Bronchial epithelial cell (primary cell): ENCODE measurements at regions not wholly inside any gene's neighbourhood (a gene's known extent, or its start where the extent isn't known, plus 50 kb on each side); places are given as distances from the start of the nearest gene placed in this dataset.

ENCODE experiments used
- DNase-seq: peaks from one replicate; pipeline ENCODE4 v3.0.0-alpha.2; 2010; ENCODE audit warnings: low read depth
- FAIRE-seq: peaks from 2 replicates; lab custom pipeline; 2011; peaks lifted over from hg19 to GRCh38; lab: Jason Lieb, UNC
- H3K27me3 ChIP-seq: 2 replicates; pipeline ENCODE4 v1.5.1; 2011; ENCODE audit warnings: low read length; ENCODE audit not compliant: control insufficient read depth, insufficient read depth
- H3K36me3 ChIP-seq: 2 replicates; pipeline ENCODE4 v1.5.1; 2011; ENCODE audit warnings: low read length; ENCODE audit not compliant: control insufficient read depth, insufficient read depth
- H3K4me3 ChIP-seq: 2 replicates; pipeline ENCODE4 v1.5.1; 2011; ENCODE audit warnings: mild to moderate bottlenecking, low read depth, low read length, control low read depth
- TF ChIP-seq, protein P1 (sequence below): IDR thresholded peaks from 2 replicates; pipeline ENCODE4 v1.5.1; 2011; ENCODE audit warnings: mild to moderate bottlenecking, moderate library complexity, low read length, control low read depth, inconsistent platforms; ENCODE audit not compliant: insufficient read depth, severe bottlenecking

DNA sequence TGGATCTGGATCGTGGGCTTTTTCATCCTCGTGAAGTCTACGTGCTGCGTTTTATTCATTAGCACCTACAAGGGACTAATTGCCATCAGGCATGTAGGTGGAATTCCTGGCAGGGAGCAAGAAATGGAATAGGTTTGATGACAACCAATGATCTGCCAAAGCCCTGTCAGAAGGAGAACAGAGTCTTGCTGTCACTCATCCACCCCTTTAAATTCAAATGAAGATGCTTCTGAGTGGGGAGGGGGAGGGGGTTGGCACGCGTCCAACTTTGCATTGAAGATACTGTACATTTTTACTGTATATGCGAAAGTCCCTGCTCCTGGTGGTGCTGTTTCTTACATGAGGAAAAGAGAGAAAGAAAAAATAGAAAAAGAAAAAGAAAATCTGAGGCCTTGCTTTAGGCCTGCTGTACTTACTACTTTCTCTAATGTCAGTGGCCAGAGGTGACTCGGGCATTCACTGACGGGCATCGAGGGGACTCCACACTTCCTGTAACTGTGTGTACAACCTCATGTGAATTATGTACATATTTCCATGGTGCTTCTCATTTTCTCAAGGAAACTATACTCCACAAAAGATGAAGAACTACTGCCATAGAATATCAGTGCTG lies 569.1 kb downstream of the INHBA start:
- DNase-seq (no peak), FAIRE-seq (no peak)
- no peak overlapping the region for H3K4me3 ChIP-seq
- H3K27me3 ChIP-seq: no peaks in the 10 kb centered on the region
- TF ChIP-seq, protein P1, sequence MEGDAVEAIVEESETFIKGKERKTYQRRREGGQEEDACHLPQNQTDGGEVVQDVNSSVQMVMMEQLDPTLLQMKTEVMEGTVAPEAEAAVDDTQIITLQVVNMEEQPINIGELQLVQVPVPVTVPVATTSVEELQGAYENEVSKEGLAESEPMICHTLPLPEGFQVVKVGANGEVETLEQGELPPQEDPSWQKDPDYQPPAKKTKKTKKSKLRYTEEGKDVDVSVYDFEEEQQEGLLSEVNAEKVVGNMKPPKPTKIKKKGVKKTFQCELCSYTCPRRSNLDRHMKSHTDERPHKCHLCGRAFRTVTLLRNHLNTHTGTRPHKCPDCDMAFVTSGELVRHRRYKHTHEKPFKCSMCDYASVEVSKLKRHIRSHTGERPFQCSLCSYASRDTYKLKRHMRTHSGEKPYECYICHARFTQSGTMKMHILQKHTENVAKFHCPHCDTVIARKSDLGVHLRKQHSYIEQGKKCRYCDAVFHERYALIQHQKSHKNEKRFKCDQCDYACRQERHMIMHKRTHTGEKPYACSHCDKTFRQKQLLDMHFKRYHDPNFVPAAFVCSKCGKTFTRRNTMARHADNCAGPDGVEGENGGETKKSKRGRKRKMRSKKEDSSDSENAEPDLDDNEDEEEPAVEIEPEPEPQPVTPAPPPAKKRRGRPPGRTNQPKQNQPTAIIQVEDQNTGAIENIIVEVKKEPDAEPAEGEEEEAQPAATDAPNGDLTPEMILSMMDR: no peak
- no peaks in the 10 kb centered on the region for H3K36me3 ChIP-seq

DNA sequence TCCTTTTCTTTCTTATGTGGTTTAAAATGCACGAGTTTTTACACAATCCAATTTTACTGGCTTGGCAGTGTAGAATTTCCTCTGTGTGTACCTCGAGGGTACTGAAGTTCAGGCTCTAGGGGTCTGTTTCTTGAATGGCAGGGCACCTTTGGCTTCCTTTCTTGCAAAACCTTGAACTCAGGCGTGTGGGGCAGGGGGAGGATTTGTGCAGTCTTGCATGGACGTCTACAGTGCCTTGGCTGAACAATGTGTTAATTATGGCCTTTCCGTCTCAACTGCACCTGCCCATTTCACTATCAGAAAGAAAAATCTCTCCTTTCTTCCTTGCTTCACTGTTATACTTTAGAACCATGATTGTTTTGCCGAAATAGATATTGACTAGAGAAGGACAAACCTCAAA lies 570.9 kb downstream of the INHBA start:
- DNase-seq (no peak), FAIRE-seq (no peak)
- Histone ChIP-seq H3K36me3 (no peaks in the 10 kb centered on the region), H3K4me3 (no peak overlapping the region), H3K27me3 (no peaks in the 10 kb centered on the region)
- TF ChIP-seq, protein P1: no peak

DNA sequence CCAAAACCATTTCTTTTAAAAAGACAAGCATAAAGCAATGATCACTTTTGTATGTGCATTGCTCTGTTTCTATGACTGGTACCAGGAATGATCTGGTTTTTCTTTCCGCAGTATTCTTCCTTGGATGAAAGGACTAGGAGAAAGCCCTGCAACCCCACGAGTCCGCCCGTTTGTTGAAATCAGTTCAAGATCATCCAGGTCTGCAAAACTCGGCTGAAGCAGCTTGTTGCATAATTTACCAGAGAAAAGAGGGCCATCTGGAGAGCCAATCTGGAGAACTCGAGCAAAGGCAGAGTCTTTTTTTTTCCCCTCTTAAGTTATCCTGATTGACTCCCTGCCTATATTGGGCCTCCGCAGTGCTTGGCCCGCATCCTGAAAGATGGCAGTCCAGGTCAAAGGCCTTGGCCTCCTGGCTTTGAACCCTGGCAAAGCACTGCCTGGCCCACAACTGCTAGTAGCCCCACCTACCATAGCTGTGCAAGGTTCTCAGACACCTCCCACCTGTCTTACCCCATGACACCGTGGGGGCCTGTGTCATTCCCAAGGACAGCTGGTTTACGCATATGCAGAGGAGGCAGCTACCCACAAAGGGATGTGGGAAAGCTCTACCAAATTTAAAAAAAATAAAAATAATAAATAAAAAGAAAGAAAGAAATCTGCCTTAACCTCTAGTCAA lies 572.2 kb downstream of the INHBA start:
- DNase-seq (no peak), FAIRE-seq (no peak)
- Histone ChIP-seq H3K27me3 (no peaks in the 10 kb centered on the region), H3K4me3 (no peak overlapping the region), H3K36me3 (no peaks in the 10 kb centered on the region)
- TF ChIP-seq, protein P1: no peak

DNA sequence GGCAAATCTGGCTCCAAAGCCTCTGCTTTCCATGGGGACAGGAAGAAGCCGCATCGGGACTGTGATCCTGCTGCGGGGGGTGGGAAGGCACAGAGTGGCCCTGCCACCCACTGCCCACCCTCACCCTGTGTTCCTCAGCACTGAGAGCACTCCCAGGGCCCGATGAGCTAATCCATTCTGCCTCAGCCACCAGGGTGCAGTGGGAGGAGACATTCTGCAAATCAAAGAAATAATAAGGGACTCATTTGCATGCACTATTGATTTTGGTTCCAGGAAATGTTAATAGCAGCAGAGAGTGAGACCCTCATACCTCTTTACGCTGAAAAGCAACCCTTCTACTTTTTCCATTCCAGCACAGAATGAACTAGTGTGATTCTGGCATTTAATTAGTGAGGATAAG lies 572.8 kb downstream of the INHBA start:
- H3K27me3 ChIP-seq: no peaks in the 10 kb centered on the region
- no peak overlapping the region for H3K4me3 ChIP-seq
- TF ChIP-seq, protein P1: no peak
- FAIRE-seq: no peak
- H3K36me3 ChIP-seq: no peaks in the 10 kb centered on the region
- DNase-seq: no peak

DNA sequence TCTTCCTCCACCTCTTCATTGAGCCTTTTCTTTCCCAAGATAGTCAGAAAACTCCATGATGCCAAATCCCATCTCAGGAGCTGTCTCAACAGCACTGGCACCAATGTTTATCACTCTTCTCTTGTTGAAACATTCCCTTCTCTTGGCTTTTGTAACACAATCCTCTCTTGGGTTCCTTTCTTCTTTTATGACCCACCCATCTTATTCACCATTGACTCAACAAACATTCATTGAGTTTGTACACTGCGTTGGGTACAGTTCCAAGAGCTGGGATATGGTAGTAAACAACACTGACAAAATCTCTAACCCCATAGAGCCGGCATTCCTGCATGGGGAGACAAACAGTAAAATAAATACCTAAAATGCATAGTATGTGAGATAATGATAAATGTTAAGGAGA lies 577.5 kb downstream of the INHBA start:
- no peaks in the 10 kb centered on the region for H3K27me3 ChIP-seq
- TF ChIP-seq, protein P1: no peak
- DNase-seq (peak; percentile 93), FAIRE-seq (peak; percentile 18)
- H3K4me3 ChIP-seq: no peak overlapping the region
- H3K36me3 ChIP-seq: no peaks in the 10 kb centered on the region
